Daoy (cell line): ENCODE measurements at regions not wholly inside any gene's neighbourhood (a gene's known extent, or its start where the extent isn't known, plus 50 kb on each side); places are given as distances from the start of the nearest gene placed in this dataset.
"Not testable (repeated sequence)": the region's sequence is repeated elsewhere in the genome, so short reads cannot be mapped to it uniquely, and the experiment has no call there.

Experiments
- DNase-seq: peaks from one replicate; pipeline ENCODE4 v3.0.0-alpha.2; 2015; ENCODE audit warnings: low read depth

GRCh38 chr3:128549283-128550112 is 56.5 kb upstream of the GATA2 start:
- DNase-seq = peak; percentile 83

GRCh38 chr3:128548426-128549282 is 55.7 kb upstream of the GATA2 start:
- peak; percentile 78 for DNase-seq

GRCh38 chr3:128548021-128548420 is 55.0 kb upstream of the GATA2 start:
- DNase-seq = no peak

- peak; percentile 75 for DNase-seq
These were observed 54.5 kb upstream of the GATA2 start for GRCh38 chr3:128547368-128547987.

GRCh38 chr3:128546646-128547045 is 53.6 kb upstream of the GATA2 start:
- DNase-seq = no peak

- no peak for DNase-seq
These were observed 52.2 kb upstream of the GATA2 start for GRCh38 chr3:128545120-128545752.

- no peak for DNase-seq
These were observed 51.2 kb upstream of the GATA2 start for GRCh38 chr3:128544190-128544589.

- DNase-seq = not testable (repeated sequence)
These were observed 50.7 kb upstream of the GATA2 start for GRCh38 chr3:128543570-128544174.
